ENCODE measurements at regions not wholly inside any gene's neighbourhood (a gene's known extent, or its start where the extent isn't known, plus 50 kb on each side); places are given as distances from the start of the nearest gene placed in this dataset.

- TF ChIP-seq CTCF (IDR thresholded peaks at IDR 0.05; ENCODE audit: extremely low read depth in 1 of 2, insufficient read depth in 1 of 2, low read depth in 1 of 2, low read length in 2 of 2) (no peak), POLR2A (IDR thresholded peaks at IDR 0.05; ENCODE audit: low read depth, low read length) (no peak)
Observed at GRCh38 chr12:90757957-90758356, 197.0 kb downstream of the CCER1 start.
